ENCODE measurements at regions not wholly inside any gene's neighbourhood (a gene's known extent, or its start where the extent isn't known, plus 50 kb on each side); places are given as distances from the start of the nearest gene placed in this dataset.

- no peak for TF ChIP-seq CTCF (conservative IDR thresholded peaks at IDR 0.05; ENCODE audit: low read depth, low read length)
- TF ChIP-seq EZH2 (IDR thresholded peaks at IDR 0.05; ENCODE audit: borderline replicate concordance, low read depth, low read length, poor library complexity, severe bottlenecking), result no peak
These were observed 60.8 kb upstream of the SPOPL start for GRCh38 chr2:138440759-138441158.
